PC-9 (cell line): ENCODE measurements at regions not wholly inside any gene's neighbourhood (a gene's known extent, or its start where the extent isn't known, plus 50 kb on each side); places are given as distances from the start of the nearest gene placed in this dataset.

Experiments
- EZH2 ChIP-seq: fragments of 200-600 bp; sonication (generic); IDR thresholded peaks from 2 replicates; pipeline ENCODE4 v1.8.0; 2017; ENCODE audit warnings: antibody characterized with exemption, low read depth
- TF ChIP-seq, protein P1 (sequence below): fragments of 200-600 bp; sonication (generic); conservative IDR thresholded peaks from 2 replicates; pipeline ENCODE4 v1.6.1; 2017; ENCODE audit warnings: mixed run types, antibody characterized with exemption, mild to moderate bottlenecking, moderate library complexity

DNA sequence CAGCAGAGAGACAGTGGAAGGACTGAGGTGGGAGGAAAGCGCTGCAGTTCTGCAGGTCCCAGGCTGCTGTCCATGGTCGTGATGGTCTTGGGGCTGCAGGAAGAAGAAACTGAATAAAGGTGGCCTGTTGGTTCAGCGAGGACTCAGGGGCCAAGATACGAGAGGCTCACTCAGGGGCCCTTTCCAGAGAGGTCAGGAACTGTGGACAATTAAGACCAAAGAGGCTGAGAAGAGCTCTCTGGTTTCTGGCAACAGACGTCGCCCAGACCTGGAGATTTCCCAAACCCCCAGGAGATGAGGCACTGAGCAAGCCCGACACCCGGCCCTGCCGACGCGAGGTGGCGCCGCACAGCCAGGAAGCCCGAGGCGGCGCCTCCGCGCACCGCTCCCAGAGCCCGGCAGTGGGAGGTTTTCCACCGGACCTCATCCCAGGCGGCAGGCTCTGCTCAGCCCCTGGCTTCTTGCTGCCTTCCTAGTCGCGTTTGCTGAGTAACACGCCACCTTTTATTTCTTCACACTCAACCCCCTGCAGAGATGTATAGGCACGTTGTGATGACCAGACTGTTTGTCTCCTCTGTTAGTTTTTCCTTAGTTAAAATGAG is 56.4 kb upstream of the ARRDC4 start:
- TF ChIP-seq, protein P1, sequence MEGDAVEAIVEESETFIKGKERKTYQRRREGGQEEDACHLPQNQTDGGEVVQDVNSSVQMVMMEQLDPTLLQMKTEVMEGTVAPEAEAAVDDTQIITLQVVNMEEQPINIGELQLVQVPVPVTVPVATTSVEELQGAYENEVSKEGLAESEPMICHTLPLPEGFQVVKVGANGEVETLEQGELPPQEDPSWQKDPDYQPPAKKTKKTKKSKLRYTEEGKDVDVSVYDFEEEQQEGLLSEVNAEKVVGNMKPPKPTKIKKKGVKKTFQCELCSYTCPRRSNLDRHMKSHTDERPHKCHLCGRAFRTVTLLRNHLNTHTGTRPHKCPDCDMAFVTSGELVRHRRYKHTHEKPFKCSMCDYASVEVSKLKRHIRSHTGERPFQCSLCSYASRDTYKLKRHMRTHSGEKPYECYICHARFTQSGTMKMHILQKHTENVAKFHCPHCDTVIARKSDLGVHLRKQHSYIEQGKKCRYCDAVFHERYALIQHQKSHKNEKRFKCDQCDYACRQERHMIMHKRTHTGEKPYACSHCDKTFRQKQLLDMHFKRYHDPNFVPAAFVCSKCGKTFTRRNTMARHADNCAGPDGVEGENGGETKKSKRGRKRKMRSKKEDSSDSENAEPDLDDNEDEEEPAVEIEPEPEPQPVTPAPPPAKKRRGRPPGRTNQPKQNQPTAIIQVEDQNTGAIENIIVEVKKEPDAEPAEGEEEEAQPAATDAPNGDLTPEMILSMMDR, result peak; percentile 63
- TF ChIP-seq EZH2, result no peak
